TTC549 (cell line): ENCODE measurements at regions not wholly inside any gene's neighbourhood (a gene's known extent, or its start where the extent isn't known, plus 50 kb on each side); places are given as distances from the start of the nearest gene placed in this dataset.
"Not testable (repeated sequence)": the region's sequence is repeated elsewhere in the genome, so short reads cannot be mapped to it uniquely, and the experiment has no call there.

ENCODE experiments used
- FAIRE-seq: peaks from 2 replicates; lab custom pipeline; 2012; peaks lifted over from hg19 to GRCh38; lab: Jason Lieb, UNC

DNA sequence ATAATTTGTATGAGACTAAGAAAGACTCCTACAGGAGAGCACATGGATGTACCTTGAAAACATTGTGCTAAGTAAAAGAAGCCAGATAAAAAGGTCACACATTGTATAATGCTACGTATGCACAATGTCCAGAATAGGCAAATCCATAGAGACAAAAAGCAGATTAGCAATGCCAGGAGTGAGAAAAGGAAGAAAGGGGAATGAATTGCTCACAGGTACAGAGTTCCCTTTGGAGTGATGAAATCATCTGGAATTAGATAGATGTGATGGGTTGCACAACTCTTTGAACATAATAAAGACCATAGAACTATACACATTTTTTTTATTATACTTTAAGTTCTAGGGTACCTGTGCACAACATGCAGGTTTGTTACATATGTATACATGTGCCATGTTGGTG, 1218.9 kb upstream of the TMEM132C start:
- no peak for FAIRE-seq

GRCh38 chr12:127048525-127048924, 1218.4 kb upstream of the TMEM132C start:
- not testable (repeated sequence) for FAIRE-seq

DNA sequence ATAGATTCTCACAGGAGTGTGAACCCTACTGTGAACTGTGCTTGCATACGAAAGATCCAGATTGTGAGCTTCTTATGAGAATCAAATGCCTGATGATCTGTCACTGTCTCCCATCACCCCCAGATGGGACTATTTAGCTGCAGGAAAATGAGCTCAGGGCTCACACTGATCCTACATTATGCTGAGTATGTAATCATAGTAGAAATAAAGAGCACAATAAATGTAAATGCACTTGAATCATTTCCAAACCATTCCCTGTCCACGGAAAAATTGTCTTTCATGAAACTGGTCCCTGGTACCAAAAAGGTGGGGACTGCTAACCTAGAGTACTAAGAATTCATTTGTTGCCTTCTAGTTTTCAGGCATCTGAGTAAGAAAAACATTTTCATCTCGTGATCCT, 1215.8 kb upstream of the TMEM132C start:
- no peak for FAIRE-seq

DNA sequence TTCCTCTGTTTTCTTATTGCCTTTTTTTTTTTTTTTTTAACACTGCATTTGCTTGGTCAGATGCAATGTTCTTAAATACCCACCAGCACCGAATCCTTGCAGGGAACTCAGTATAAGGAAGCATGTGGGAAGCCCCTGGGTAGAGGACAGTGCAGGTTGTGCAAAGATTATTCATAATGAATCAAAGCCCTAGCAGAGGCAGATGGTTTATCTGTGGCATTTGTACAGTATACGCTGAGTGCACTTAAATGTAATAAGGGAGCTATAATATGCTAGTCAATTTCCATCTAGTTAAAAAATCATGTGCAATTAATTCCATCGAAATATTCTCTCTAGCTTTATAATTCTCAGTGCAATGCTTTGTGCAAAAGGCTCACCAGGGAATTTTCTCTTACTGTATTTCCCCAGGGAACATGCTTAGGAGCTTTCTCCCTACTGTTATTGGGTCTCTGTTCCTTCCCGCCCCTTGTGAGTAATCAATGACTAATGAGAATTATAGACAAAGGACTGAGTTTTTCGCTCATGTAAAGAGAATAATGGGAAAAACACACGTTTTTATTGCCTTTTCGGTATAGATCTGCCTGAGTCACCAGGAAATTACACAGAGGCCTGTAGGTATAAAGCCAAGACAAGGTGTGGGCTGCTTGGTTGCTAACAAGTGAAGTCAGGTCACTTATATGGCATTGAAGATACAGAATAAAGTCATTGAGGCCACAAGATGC, 1214.3 kb upstream of the TMEM132C start:
- FAIRE-seq = no peak

DNA sequence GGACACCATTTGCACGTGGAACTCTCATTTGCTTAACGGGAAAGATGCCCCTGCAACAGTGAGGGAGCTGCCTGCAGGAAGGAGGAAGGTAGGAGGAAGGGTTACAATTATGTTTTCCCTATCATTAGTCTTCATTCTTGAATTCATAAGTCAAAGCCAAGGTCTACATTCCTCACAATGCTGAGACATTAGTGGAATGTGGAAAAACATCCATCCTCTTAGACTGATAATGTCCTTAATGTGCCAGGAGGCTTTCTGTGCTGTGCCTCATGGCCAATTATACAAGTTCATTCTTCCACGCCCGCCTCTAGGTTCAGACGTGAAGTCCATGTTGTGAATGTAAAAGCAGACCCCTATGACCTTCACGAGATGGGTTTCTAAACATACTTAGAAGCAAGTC, 1212.4 kb upstream of the TMEM132C start:
- no peak for FAIRE-seq

DNA sequence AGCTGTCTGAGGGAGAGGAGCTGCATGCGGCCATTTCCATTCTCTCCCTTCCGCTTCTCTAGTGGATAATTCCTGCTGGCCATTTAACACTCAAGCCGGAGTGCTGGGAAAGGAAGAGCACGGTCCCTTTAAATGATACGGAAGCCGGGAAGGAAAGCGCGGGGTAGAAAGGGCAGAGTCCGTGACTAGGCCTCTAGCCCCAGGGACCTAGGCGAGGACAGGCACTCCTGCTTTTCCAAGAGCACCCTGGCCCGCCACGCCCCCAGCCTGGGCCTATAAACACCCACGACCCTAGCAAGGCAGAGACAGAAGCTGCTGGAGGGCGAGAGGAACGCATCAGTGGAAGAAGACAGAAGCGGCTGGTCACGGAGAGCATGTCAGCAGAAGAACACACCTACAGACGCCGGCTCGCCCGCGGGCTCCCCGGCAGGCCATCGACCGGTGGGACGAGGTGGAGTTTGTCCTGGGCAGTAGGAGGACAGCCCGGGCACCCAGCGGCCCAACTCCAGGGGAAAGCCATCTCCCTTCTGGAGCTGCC, 1206.6 kb upstream of the TMEM132C start:
- no peak for FAIRE-seq

DNA sequence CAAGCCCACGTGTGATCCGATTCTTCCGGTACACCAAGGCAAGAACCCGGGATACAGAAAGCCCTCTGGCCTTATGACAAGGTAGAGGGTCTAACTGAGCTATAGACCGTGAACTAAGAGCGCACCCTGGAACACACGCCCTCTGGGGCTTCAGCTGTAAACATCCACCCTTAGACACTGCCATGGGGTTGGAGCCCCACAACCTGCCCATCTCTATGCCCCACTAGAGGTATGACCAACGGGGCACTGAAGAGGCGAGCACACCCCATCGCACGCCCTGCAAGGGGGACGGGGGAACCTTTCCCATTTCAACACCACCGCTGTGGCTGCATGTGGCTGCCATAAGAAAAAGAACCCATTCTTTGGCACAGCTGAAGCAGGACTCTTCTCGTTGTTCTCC, 1206.0 kb upstream of the TMEM132C start:
- no peak for FAIRE-seq

DNA sequence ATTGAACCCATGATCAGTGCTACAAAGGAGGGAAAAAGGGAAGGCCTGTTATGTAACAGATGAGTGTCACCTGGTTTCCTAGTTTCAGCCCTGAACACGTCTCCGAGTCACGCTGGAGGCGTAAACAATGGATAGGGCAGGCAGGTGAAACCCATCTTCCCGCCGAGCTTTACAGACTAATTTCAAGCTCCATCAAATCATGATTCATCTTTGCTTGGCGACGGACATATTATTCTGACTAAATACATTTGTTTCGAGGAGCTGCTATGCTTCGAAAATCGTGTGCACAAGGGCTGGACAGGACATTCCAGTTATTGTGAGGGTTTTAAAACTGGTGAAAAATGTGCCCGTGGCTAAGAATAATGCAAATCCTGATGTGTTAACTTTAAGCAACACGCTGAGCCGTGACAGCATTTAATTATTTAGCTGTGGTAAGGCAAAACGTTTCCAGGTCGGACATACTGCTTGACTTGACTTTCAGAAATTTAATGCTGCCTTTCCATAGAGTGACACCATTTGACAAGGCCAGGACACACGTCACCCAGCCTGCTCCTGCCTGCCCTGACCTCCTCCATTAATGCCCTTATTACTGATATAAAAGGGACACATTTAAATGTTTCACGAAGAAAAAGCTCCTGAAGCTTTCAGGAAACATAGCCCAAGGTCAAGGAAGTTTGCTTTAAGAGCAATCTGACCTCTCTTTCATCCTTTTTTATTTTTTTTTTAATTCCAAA, 1203.5 kb upstream of the TMEM132C start:
- no peak for FAIRE-seq

DNA sequence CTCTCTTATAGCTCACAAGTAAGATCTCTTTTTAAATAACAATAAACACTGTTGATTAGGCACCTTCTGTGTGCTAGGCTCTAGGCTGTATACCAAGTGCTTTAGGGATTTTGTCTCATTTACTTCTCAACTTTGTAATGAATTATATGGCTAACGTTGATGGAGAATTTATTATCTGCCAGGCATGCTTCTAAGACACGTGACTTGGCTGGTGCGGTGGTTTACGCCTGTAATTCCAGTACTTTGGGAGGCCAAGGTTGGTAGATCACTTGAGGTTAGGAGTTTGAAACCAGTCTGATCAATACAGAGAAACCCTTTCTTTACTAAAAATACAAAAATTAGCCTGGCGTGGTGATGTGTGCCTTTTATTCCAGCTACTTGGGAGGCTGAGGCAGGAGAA, 1202.8 kb upstream of the TMEM132C start:
- FAIRE-seq = no peak

DNA sequence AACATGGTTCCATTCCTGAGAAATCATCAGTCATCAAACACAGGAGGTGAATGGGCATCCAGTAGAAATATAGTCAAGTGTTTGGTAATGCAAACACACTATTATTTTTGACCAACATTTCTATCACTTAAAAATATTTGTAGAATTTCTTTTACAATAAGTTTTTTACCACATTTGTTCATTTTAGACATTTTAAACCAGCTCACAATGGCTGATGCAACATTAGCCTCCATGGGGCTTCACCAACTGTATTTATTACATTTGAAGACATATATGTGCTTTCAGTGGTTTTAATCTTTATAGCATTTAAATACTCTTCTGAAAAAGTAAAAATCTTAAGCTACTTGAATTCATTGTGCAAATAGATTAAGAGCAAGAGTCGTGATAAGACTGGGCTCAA, 1201.4 kb upstream of the TMEM132C start:
- FAIRE-seq = no peak

DNA sequence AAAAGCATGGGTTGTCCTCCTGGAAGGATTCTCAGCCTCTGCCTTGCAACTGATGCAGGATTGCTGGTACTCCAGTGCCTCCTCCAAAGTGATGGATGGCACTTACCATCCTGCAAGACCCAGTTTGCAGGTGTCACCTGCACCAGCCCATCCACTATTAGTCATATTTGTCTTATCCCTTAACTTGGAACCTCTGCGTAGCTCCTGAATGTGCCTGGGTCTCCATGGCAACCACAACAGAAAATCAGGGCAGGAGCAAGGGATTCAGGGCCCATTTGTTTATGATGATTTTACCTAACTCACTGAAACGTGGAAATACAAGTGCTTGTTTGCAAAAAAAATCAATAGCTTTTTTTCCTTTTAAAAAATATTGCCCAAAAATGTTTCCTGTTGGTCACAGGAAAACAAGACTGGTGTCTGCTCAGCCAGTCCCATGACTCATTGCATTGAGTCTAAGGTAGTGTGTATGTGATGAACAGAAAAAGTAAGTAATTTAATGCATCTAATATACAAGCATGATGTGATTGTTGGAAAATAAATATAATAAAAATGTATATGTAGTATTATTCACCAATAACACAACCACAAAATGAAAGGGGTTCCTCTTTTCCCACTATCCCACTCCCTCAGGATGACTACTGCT, 1196.3 kb upstream of the TMEM132C start:
- FAIRE-seq = no peak

DNA sequence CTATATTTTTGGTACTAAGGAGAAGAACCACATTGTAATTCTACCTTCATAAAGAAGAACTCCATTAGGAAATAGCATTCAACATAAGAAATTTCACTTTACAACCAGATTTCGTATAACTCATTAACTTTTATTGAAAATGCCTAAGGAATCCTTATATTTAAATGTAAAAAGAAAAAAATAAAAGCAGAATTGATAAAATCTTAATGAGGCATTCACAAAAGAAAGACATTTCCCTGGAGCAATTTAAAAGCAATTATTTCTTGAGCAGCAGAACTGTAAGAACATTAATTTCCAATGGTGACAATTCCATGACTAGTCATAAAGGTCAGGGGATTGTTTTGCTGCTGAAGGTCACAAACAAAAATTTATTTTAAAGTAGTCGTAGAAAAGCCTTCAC, 1192.8 kb upstream of the TMEM132C start:
- no peak for FAIRE-seq

- FAIRE-seq = no peak
These were observed 1191.0 kb upstream of the TMEM132C start for GRCh38 chr12:127075981-127076380.

DNA sequence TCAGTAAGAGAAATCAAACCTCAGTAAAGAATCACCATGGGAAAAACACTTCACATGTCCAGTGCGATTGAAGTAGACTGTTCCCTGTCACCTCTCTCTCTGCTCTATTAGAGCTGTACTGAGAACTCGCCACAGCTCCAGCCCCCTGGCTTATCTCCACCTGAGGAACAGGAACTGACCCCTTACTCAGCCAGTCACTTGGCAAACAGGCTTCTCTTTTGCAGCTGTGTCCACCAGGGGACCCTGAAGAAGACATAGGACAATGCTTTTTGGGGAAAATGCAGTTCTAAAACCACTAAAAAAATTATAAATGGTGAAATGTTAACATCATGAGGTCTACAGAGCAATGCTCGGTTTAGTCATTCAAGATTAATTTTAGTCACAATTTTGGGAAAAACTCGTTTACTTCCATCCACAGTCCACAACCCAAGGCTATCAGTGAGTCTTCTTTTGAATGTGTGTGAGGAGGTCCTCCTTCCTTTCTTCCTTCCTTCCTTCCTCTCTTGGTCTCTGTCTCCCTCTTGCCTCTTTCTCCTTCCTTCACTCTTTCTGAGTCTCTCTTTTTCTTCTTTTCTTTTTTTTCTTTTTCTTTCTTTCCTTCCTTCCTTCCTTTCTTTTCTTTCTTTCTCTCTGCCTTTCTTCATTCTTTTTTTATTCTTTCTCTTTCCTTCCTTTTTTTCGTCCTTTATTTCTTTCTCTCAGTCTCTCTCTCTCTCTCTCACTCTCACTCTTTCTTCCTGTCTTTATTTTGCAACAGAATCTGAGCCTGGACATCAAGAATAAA, 1189.5 kb upstream of the TMEM132C start:
- FAIRE-seq = no peak

GRCh38 chr12:127078577-127079350, 1188.2 kb upstream of the TMEM132C start:
- no peak for FAIRE-seq

- no peak for FAIRE-seq
These were observed 1187.3 kb upstream of the TMEM132C start for GRCh38 chr12:127079636-127080035.

DNA sequence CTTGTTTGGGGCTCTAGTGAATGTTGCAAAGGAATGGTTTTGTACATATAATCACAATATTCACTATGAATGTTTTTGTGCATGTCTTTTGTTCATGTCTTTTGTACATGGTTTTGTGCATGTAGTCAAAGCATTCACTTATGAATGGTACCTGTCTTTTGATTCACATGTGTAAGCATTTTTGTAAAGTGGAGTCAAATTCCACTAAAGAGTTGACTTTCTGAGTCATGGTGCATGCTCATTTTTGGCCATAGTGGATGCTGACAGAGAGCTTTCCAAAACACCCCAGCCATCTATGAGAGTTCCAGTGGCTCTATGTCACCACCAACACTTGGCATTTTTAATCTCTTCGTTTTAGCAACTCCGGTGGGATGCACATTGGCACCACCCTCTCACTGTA, 1185.9 kb upstream of the TMEM132C start:
- FAIRE-seq = no peak

GRCh38 chr12:127083008-127083949, 1183.7 kb upstream of the TMEM132C start:
- FAIRE-seq = no peak

- no peak for FAIRE-seq
These were observed 1165.9 kb upstream of the TMEM132C start for GRCh38 chr12:127101076-127101475.

- no peak for FAIRE-seq
These were observed 1160.9 kb upstream of the TMEM132C start for GRCh38 chr12:127106041-127106440.
